ENCODE measurements at regions not wholly inside any gene's neighbourhood (a gene's known extent, or its start where the extent isn't known, plus 50 kb on each side); places are given as distances from the start of the nearest gene placed in this dataset.

- TF ChIP-seq, protein P1, sequence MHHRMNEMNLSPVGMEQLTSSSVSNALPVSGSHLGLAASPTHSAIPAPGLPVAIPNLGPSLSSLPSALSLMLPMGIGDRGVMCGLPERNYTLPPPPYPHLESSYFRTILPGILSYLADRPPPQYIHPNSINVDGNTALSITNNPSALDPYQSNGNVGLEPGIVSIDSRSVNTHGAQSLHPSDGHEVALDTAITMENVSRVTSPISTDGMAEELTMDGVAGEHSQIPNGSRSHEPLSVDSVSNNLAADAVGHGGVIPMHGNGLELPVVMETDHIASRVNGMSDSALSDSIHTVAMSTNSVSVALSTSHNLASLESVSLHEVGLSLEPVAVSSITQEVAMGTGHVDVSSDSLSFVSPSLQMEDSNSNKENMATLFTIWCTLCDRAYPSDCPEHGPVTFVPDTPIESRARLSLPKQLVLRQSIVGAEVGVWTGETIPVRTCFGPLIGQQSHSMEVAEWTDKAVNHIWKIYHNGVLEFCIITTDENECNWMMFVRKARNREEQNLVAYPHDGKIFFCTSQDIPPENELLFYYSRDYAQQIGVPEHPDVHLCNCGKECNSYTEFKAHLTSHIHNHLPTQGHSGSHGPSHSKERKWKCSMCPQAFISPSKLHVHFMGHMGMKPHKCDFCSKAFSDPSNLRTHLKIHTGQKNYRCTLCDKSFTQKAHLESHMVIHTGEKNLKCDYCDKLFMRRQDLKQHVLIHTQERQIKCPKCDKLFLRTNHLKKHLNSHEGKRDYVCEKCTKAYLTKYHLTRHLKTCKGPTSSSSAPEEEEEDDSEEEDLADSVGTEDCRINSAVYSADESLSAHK (tag by site-specific recombination; IDR thresholded peaks at IDR 0.05), result no peak
- no peak for TF ChIP-seq ZNF670 (tag by site-specific recombination; IDR thresholded peaks at IDR 0.05; ENCODE audit: low read depth)
- no peak for TF ChIP-seq ZNF23 (tag by site-specific recombination; IDR thresholded peaks at IDR 0.05; ENCODE audit: borderline replicate concordance)
- no peak for TF ChIP-seq ZNF174 (tag by site-specific recombination; IDR thresholded peaks at IDR 0.05)
- no peak for TF ChIP-seq YY2 (tag by site-specific recombination; IDR thresholded peaks at IDR 0.05)
- TF ChIP-seq ZNF692 (tag by site-specific recombination; IDR thresholded peaks at IDR 0.05), result no peak
- TF ChIP-seq ZNF341 (tag by site-specific recombination; IDR thresholded peaks at IDR 0.05; ENCODE audit: low read depth), result no peak
- TF ChIP-seq ZNF544 (tag by site-specific recombination; IDR thresholded peaks at IDR 0.05), result no peak
Measured at GRCh38 chr15:87599616-87600015, 656.9 kb downstream of the NTRK3 start (continued).

DNA sequence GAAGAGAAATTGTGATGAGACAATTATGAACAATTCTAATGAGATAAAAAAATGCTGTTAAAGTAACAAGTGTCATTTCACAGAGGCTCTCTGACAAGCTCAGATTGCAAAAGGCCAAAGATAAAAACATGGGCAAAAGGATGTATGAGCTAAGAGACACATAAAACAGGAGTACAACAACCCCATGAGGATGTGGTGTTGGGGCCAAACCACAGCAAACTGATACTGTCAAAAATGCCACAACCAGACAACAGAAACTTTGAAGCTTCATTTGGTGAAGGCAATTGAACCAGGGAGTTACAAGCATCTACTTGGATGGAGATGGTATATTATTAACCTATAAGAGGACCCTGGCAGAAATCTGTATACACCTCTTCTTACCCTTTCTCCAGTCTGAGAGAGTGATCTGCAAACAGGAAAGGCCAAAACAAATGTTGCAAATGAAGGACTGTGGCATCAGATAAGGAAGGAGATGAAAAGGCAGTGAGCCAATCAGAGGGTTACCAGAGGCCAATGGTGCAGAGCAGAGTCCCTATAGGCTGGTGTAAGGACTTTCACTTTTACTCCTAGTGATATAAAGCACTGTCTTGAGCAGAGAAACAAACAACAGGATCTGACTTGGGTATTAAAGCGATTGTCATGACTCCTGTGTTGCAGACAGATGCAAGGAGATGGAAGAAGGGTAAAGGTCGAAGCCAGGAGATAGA is 659.0 kb downstream of the NTRK3 start:
- Histone ChIP-seq H3K9me3 (ENCODE audit: control insufficient read depth, insufficient read depth, low read depth, low read length) (no peaks in the 10 kb centered on the region), H3K4me1 (ENCODE audit: control insufficient read depth, insufficient read depth, low read length) (no peaks in the 10 kb centered on the region), H3K36me3 (ENCODE audit: control insufficient read depth in 2 of 2, insufficient read depth in 1 of 2, low read length in 2 of 2) (no peaks in the 10 kb centered on the region), H3K27ac (ENCODE audit: extremely low read depth, low read depth, low read length) (no peak overlapping the region), H3K4me3 (ENCODE audit: low read depth, low read length) (no peak overlapping the region)
- POLR2A ChIA-PET, result no interaction called here
- TF ChIP-seq, protein P2, sequence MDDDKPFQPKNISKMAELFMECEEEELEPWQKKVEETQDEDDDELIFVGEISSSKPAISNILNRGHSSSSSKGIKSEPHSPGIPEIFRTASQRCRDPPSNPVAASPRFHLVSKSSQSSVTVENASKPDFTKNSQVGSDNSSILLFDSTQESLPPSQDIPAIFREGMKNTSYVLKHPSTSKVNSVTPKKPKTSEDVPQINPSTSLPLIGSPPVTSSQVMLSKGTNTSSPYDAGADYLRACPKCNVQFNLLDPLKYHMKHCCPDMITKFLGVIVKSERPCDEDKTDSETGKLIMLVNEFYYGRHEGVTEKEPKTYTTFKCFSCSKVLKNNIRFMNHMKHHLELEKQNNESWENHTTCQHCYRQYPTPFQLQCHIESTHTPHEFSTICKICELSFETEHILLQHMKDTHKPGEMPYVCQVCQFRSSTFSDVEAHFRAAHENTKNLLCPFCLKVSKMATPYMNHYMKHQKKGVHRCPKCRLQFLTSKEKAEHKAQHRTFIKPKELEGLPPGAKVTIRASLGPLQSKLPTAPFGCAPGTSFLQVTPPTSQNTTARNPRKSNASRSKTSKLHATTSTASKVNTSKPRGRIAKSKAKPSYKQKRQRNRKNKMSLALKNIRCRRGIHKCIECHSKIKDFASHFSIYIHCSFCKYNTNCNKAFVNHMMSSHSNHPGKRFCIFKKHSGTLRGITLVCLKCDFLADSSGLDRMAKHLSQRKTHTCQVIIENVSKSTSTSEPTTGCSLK (tag by site-specific recombination; IDR thresholded peaks at IDR 0.05), result no peak
- TF ChIP-seq PRDM10 (tag by site-specific recombination; IDR thresholded peaks at IDR 0.05) (no peak), ZNF423 (tag by site-specific recombination; IDR thresholded peaks at IDR 0.05) (no peak), ZNF311 (tag by site-specific recombination; IDR thresholded peaks at IDR 0.05; ENCODE audit: borderline replicate concordance) (no peak), BCL11B (tag by site-specific recombination; IDR thresholded peaks at IDR 0.05; ENCODE audit: low read depth) (no peak), ZNF514 (tag by site-specific recombination; IDR thresholded peaks at IDR 0.05) (no peak), ZNF473 (tag by site-specific recombination; IDR thresholded peaks at IDR 0.05) (no peak), SALL2 (tag by site-specific recombination; IDR thresholded peaks at IDR 0.05; ENCODE audit: borderline replicate concordance) (no peak), ZNF202 (tag by site-specific recombination; IDR thresholded peaks at IDR 0.05; ENCODE audit: borderline replicate concordance) (no peak), ZNF777 (tag by site-specific recombination; IDR thresholded peaks at IDR 0.05; ENCODE audit: borderline replicate concordance) (no peak), ZNF239 (tag by site-specific recombination; IDR thresholded peaks at IDR 0.05) (no peak)
- TF ChIP-seq, protein P3, sequence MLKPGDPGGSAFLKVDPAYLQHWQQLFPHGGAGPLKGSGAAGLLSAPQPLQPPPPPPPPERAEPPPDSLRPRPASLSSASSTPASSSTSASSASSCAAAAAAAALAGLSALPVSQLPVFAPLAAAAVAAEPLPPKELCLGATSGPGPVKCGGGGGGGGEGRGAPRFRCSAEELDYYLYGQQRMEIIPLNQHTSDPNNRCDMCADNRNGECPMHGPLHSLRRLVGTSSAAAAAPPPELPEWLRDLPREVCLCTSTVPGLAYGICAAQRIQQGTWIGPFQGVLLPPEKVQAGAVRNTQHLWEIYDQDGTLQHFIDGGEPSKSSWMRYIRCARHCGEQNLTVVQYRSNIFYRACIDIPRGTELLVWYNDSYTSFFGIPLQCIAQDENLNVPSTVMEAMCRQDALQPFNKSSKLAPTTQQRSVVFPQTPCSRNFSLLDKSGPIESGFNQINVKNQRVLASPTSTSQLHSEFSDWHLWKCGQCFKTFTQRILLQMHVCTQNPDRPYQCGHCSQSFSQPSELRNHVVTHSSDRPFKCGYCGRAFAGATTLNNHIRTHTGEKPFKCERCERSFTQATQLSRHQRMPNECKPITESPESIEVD (tag by site-specific recombination; IDR thresholded peaks at IDR 0.05), result no peak
- TF ChIP-seq, protein P4, sequence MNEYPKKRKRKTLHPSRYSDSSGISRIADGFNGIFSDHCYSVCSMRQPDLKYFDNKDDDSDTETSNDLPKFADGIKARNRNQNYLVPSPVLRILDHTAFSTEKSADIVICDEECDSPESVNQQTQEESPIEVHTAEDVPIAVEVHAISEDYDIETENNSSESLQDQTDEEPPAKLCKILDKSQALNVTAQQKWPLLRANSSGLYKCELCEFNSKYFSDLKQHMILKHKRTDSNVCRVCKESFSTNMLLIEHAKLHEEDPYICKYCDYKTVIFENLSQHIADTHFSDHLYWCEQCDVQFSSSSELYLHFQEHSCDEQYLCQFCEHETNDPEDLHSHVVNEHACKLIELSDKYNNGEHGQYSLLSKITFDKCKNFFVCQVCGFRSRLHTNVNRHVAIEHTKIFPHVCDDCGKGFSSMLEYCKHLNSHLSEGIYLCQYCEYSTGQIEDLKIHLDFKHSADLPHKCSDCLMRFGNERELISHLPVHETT (tag by site-specific recombination; IDR thresholded peaks at IDR 0.05), result no peak
- CTCF ChIA-PET, result interaction anchor here (1.7 kb wide), 1 partner anchor 10 kb away, joined by 3 read pairs; no protein-coding TSS in a partner anchor
